Parathyroid adenoma (tissue), 2 donors: ENCODE measurements at regions not wholly inside any gene's neighbourhood (a gene's known extent, or its start where the extent isn't known, plus 50 kb on each side); places are given as distances from the start of the nearest gene placed in this dataset.

Experiments
- H2AFZ ChIP-seq: fragments of 300-600 bp; sonication (generic); one replicate; pipeline ENCODE4 v1.7.0; 2017; ENCODE audit warnings: antibody characterized with exemption, mild to moderate bottlenecking
- H3K27ac ChIP-seq: fragments of 300-600 bp; sonication (generic); one replicate; pipeline ENCODE4 v1.7.0; 2017
- H3K27me3 ChIP-seq: fragments of 300-600 bp; sonication (generic); one replicate; pipeline ENCODE4 v1.7.0; 2017; ENCODE audit warnings: low read length; ENCODE audit not compliant: control insufficient read depth, insufficient read depth
- H3K36me3 ChIP-seq: fragments of 300-600 bp; sonication (generic); one replicate; pipeline ENCODE4 v1.7.0; 2017; ENCODE audit warnings: low read length; ENCODE audit not compliant: control insufficient read depth, insufficient read depth
- H3K4me1 ChIP-seq: fragments of 300-600 bp; sonication (generic); one replicate; pipeline ENCODE4 v1.7.0; 2017; ENCODE audit warnings: control low read depth
- H3K4me2 ChIP-seq: fragments of 300-600 bp; sonication (generic); one replicate; pipeline ENCODE4 v1.7.0; 2017; ENCODE audit warnings: low read length
- H3K4me3 ChIP-seq: fragments of 300-600 bp; sonication (generic); one replicate; pipeline ENCODE4 v1.7.0; 2017; ENCODE audit warnings: low read depth, low read length
- H3K79me2 ChIP-seq: fragments of 300-600 bp; sonication (generic); one replicate; pipeline ENCODE4 v1.7.0; 2017; ENCODE audit warnings: control low read depth
- H3K9ac ChIP-seq: fragments of 300-600 bp; sonication (generic); one replicate; pipeline ENCODE4 v1.7.0; 2017; ENCODE audit warnings: mild to moderate bottlenecking
- H3K9me3 ChIP-seq: fragments of 300-600 bp; sonication (generic); one replicate; pipeline ENCODE4 v1.7.0; 2017; ENCODE audit warnings: low read length; ENCODE audit not compliant: control insufficient read depth
- TF ChIP-seq, protein P1 (sequence below): fragments of 300-600 bp; sonication (generic); IDR thresholded peaks from one replicate; pipeline ENCODE4 v1.7.0; 2017; ENCODE audit warnings: antibody characterized with exemption, mild to moderate bottlenecking
- donor health status: primary hyperparathyroidism.

DNA sequence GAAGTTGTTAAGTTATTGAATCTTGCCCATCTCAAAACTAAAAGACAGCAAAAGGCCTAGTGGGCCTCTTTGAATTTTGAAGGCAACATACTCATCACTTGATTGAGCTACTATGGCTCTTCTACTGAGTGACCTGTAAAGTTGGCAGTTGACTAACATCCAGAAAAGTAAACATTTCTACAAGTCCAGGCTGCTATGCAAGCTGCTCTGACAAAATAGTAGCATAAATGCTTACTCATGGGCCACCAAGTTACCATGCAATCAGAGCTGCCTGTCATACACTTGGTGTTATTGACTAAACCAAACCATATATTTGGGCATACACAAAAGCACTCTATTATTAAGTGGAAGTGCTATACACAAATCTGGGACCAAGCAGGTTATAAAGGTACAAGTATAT, 148.8 kb downstream of the DDX3Y start:
- Histone ChIP-seq H3K36me3 (no peaks in the 10 kb centered on the region), H3K4me2 (no peak overlapping the region), H3K9ac (no peak overlapping the region), H3K4me1 (no peaks in the 10 kb centered on the region), H3K9me3 (no peaks in the 10 kb centered on the region), H3K27me3 (no peaks in the 10 kb centered on the region), H3K79me2 (no peaks in the 10 kb centered on the region), H3K27ac (no peak overlapping the region), H3K4me3 (no peak overlapping the region), H2AFZ (no peak overlapping the region)
- TF ChIP-seq, protein P1, sequence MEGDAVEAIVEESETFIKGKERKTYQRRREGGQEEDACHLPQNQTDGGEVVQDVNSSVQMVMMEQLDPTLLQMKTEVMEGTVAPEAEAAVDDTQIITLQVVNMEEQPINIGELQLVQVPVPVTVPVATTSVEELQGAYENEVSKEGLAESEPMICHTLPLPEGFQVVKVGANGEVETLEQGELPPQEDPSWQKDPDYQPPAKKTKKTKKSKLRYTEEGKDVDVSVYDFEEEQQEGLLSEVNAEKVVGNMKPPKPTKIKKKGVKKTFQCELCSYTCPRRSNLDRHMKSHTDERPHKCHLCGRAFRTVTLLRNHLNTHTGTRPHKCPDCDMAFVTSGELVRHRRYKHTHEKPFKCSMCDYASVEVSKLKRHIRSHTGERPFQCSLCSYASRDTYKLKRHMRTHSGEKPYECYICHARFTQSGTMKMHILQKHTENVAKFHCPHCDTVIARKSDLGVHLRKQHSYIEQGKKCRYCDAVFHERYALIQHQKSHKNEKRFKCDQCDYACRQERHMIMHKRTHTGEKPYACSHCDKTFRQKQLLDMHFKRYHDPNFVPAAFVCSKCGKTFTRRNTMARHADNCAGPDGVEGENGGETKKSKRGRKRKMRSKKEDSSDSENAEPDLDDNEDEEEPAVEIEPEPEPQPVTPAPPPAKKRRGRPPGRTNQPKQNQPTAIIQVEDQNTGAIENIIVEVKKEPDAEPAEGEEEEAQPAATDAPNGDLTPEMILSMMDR = no peak

DNA sequence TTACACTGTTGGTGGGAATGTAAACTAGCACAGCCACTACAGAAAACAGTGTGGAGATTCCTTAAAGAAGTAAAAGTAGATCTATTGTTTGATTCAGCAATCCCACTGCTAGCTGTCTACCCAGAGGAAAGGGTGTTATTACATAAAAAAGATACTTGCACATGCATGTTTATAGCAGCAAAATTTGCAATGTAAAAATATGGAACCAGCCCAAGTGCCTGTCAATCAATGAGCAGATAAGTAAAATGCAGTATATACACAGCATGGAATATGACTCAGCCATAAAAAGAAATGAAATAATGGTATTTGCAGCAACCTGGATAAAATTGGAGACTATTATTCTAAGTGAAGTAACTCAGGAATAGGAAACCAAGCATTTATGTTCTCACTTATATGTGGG, 161.7 kb downstream of the DDX3Y start:
- Histone ChIP-seq H3K4me1 (no peaks in the 10 kb centered on the region), H2AFZ (no peak overlapping the region), H3K4me2 (no peak overlapping the region), H3K79me2 (no peaks in the 10 kb centered on the region), H3K36me3 (no peaks in the 10 kb centered on the region), H3K27me3 (no peaks in the 10 kb centered on the region), H3K4me3 (no peak overlapping the region), H3K9ac (no peak overlapping the region), H3K9me3 (no peaks in the 10 kb centered on the region), H3K27ac (no peak overlapping the region)
- TF ChIP-seq, protein P1 = no peak

DNA sequence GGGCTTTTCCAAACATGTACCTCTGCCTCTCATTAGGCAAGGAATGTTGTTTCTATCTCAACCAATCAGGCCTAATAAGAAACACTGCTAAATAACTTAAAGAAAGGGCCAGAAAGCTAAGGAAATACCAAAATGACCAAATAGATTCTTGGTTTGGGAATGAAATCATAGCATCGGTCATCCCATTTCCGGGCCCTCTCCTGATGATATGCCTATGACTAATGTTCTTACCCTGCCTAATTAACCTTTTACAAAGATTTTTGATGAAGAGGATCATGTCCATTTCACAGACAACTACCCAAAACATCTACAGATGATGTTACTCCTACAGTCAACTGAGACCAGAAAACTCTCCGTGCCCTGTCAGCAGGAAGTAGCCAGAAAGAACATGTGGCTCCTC, 164.0 kb downstream of the DDX3Y start:
- no peak overlapping the region for H2AFZ ChIP-seq
- TF ChIP-seq, protein P1 = no peak
- no peaks in the 10 kb centered on the region for H3K27me3 ChIP-seq
- no peaks in the 10 kb centered on the region for H3K4me1 ChIP-seq
- no peaks in the 10 kb centered on the region for H3K79me2 ChIP-seq
- no peaks in the 10 kb centered on the region for H3K36me3 ChIP-seq
- no peak overlapping the region for H3K4me2 ChIP-seq
- no peak overlapping the region for H3K4me3 ChIP-seq
- no peak overlapping the region for H3K27ac ChIP-seq
- H3K9me3 ChIP-seq = no peaks in the 10 kb centered on the region
- H3K9ac ChIP-seq = no peak overlapping the region

DNA sequence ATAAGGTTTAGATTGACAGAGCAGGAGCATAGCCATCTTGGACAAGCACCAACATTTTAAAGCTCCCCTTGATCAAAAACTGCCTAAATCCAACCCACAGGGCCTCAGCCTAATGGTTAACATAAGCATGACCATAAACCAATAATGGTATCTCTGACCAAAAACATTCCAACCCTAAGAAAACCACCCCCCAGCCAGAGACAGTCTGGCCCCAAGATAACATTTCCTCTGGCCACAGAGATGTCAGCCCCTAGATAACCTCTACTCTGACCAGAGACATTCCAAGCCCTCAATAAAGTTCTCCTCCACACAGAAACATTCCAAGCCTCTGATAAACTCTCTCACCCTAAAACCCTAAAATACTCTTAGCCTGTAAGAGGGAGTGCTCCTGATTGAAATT, 164.4 kb downstream of the DDX3Y start:
- H3K27me3 ChIP-seq = no peaks in the 10 kb centered on the region
- no peaks in the 10 kb centered on the region for H3K36me3 ChIP-seq
- H3K79me2 ChIP-seq = no peaks in the 10 kb centered on the region
- H3K4me1 ChIP-seq = no peaks in the 10 kb centered on the region
- no peak overlapping the region for H3K4me2 ChIP-seq
- no peak overlapping the region for H3K4me3 ChIP-seq
- TF ChIP-seq, protein P1 = no peak
- H3K9ac ChIP-seq = no peak overlapping the region
- H3K9me3 ChIP-seq = no peaks in the 10 kb centered on the region
- no peak overlapping the region for H2AFZ ChIP-seq
- H3K27ac ChIP-seq = no peak overlapping the region

DNA sequence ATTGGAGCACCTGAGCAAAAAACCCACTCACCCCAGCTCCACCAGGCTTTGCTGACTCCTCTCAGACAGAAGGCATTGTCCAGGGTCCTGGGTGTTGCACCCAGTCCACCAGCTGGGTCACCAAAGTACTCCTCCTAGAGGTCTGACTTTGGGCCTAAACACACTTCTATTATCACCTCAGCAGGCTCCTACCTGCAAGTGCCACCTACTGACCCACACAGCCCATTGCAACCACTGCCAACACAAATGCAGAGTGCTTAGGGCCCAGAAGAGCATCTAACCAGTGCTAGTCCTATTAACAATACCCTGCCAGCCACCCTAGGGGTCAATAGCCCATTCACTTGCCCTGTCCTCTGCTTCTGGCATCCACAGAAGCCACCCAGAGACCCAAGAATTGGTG, 178.1 kb downstream of the DDX3Y start:
- TF ChIP-seq, protein P1 = no peak
- H3K27me3 ChIP-seq = no peaks in the 10 kb centered on the region
- no peaks in the 10 kb centered on the region for H3K36me3 ChIP-seq
- no peak overlapping the region for H2AFZ ChIP-seq
- H3K79me2 ChIP-seq = no peaks in the 10 kb centered on the region
- no peak overlapping the region for H3K27ac ChIP-seq
- H3K4me2 ChIP-seq = no peak overlapping the region
- no peaks in the 10 kb centered on the region for H3K4me1 ChIP-seq
- no peaks in the 10 kb centered on the region for H3K9me3 ChIP-seq
- no peak overlapping the region for H3K9ac ChIP-seq
- no peak overlapping the region for H3K4me3 ChIP-seq
